HG03159 (cell line): ENCODE measurements at regions not wholly inside any gene's neighbourhood (a gene's known extent, or its start where the extent isn't known, plus 50 kb on each side); places are given as distances from the start of the nearest gene placed in this dataset.

Experiments
- ATAC-seq: cut with Tn5 transposase; IDR thresholded peaks from one replicate; pipeline ENCODE4 v1.9.1; 2021; ENCODE audit warnings: mild to moderate bottlenecking, moderate library complexity; ENCODE audit not compliant: unreplicated experiment

DNA sequence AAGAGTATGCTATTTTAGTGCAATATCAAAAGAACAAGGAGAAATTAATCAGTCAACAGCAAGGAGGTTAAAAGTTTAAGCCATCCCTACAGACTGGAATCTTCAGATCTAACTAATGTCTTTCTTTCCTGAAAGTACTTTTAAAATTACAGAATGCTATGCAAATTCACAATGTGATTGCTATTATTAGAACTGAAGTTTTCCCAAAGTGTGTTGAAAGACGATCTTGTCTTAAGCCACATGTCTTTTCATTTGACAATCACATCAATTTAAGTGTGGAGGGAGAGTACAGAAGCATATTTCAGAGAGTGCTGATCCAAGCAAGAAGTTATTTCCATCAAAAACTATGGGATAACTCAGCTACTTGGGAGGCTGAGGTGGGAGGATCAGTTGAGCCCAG, 64.7 kb upstream of the TNIP3 start:
- ATAC-seq, result no peak

DNA sequence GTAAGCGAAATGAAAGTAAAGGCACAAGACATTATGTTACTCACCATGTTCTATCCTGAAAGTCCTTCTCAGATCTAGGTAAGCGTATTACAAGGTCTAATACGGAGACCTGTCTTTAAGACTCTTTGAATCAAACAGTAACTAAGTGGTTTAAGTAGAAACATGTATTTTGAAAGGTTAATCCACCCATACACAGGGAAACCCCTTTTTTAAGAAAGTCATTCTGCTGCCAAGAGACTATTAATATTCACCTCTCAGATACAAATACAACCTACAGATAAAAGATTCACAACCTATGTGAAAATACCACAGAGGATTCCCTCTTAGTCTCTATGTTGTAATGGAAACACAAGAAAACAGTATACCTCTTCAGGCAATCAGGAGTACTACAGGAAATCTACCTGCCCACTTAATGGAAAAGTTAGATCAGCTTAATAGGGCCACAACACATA, 63.2 kb upstream of the TNIP3 start:
- ATAC-seq, result peak; percentile 90

DNA sequence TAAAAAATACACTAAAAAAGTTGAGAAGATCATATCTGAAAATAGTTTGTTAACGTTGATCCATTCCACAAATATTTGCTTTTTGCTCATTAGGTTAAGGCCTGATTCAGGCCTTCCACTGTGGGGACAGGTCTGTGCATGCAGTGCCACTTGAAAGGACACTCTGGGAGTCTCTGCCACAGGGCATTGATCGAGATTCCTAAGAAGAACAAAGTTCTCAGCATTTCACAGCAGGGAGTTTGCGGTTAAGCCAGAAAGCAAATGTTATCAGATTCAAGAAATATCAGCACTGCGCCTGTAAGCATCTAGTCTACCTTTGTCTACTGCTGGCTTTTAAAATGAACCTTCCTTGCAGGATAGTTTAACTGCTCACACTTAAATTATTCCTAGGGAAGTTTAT, 62.2 kb upstream of the TNIP3 start:
- no peak for ATAC-seq

DNA sequence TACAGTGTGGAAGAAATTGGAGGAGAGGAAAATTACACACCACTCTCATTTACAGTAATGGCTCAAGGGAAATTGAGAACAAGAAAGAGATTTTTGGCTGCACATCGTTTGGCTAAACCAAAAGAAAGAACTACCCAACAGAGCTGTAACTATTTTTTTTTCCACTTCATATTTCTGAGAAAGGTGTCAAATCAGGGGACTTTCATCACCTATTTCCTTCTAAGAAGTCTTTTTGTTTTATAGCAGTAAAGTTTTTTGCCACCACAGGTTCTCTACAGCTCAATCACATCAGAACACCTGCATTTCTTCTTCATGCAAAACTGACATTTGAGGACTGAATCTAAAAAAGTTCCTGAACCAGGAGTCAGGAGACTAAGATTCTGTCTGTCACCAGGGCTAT, 57.5 kb upstream of the TNIP3 start:
- ATAC-seq, result no peak

DNA sequence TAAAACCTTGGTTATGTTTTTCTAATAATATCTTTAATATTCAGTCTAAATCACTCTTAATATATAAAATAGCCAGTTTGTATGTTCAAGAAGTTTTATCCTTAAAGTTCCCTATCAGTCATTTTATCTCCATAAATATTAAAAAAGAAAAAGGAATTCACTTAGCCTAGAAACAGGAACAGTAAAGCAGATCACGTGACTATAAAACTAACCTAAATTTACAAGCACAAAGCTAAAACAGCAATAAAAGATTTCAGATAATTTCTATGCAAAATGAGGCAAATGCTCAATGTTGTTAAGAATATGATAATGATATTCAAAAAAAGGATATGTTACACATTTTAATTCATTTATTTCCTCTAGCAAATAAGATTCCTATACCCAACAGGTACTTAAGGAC, 57.1 kb upstream of the TNIP3 start:
- no peak for ATAC-seq

DNA sequence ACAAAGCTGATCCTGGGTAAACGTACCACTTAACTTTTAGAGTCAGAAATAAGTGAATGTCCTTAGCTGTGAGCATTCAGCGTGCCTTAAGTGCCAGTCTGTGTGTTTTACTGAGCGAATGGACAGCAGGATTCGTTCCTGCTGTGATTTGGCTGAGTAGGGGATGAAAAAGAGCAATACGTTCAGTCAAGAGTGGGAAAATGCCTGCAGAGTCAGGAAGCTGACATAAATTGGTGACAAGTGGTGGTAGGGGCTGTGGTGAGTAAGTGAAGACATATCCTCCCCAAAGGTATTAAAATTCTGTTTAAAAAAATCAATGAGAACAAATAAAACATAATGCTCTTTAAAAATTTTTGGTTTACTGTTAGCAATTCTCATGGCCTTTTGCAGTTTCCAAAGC, 56.6 kb upstream of the TNIP3 start:
- no peak for ATAC-seq

DNA sequence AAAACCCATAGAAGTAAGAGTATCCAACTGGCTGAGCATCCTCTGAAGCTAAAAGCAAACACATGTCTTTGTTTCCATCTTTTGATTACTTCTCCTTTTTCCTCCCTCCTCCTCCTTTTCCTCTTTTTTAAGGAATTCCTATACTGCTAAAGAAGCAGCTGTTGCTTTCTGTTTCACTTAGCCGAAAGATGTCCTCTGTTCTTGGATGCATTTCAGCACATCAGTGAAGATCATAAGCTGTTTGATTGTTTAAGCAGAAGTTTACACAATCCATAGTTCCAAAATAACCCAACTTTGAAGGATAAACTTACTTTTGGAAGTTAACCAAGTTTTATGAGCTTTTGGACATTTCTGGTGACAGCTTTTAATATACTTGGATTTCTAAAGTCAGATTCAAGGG, 55.1 kb upstream of the TNIP3 start:
- ATAC-seq, result no peak

DNA sequence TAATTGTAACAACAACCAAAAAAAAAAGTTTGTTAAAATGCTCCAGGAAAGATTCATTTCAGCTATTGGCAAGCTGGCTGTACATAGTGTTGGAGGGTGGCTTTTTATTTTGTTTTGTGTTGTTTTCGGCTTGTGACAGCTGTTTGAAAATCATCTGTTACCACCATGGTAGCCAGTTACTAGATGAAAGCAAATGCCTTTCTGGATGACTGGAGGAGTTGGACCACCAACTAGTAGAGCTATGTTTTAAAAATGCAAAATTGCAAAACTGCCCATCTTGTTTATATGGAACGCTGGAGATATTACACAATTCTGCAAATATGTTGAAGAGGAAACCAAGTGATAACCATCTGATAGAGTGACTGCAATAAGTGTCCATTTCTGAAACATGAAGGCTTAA, 53.2 kb upstream of the TNIP3 start:
- no peak for ATAC-seq

DNA sequence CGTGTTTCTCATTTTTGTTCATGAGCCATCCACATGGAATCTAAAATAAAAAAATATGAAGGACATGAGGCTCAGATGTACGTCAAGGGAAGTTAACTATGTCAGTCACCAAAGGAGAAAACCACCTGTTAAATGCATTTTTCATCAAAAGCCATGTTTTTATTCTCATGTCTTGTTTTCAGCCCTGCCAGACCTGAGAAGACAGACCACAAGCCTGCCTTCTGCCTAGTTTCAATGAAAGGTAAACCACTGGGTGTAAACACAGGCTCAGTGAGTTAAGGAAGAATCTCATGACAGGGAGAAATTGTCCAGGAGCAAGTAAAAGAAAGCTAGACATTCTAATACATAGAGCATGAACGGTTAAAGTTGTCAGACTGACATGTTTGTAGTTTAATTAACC, 52.3 kb upstream of the TNIP3 start:
- ATAC-seq, result no peak

DNA sequence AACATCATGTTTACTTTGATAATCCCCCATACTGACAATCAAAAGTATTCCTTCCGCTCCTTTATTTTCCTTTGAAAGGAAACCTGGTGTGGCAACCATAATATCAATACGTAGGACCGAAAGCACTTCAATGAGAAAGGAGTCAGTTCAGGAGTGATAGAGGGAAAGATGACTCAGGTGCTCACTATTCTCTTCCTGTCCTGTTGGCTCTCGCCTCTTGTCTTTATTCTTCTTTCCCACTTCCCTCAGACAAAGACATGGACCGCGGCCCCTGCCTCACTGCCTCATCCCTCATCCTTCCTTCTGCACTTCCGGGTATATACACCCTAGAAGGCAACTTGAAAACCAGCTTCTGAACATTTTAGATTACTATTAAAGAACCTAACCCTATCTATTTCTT, 49.8 kb upstream of the TNIP3 start:
- ATAC-seq, result no peak
